Embryonic facial prominence (tissue), 1 donor: ENCODE measurements at regions not wholly inside any gene's neighbourhood (a gene's known extent, or its start where the extent isn't known, plus 50 kb on each side); places are given as distances from the start of the nearest gene placed in this dataset.

Source experiments
- DNase-seq: peaks from one replicate; pipeline ENCODE4 v3.0.0-alpha.2; 2016; ENCODE audit errors: extremely low spot score

- no peak for DNase-seq
Measured at GRCh38 chr20:52820641-52821292, 151.4 kb upstream of the TSHZ2 start.

- DNase-seq = no peak
Measured at GRCh38 chr20:52818491-52818890, 153.7 kb upstream of the TSHZ2 start.

GRCh38 chr20:52817981-52818380 lies 154.2 kb upstream of the TSHZ2 start:
- DNase-seq = no peak

GRCh38 chr20:52817511-52817910 lies 154.6 kb upstream of the TSHZ2 start:
- no peak for DNase-seq

GRCh38 chr20:52814371-52814770 lies 157.8 kb upstream of the TSHZ2 start:
- no peak for DNase-seq

- no peak for DNase-seq
Measured at GRCh38 chr20:52812231-52812847, 159.8 kb upstream of the TSHZ2 start.

GRCh38 chr20:52809003-52809402 lies 163.2 kb upstream of the TSHZ2 start:
- no peak for DNase-seq

GRCh38 chr20:52806918-52807317 lies 165.2 kb upstream of the TSHZ2 start:
- no peak for DNase-seq

- no peak for DNase-seq
Measured at GRCh38 chr20:52805843-52806242, 166.3 kb upstream of the TSHZ2 start.

GRCh38 chr20:52805296-52805571 lies 166.9 kb upstream of the TSHZ2 start:
- no peak for DNase-seq

GRCh38 chr20:52804497-52805295 lies 167.5 kb upstream of the TSHZ2 start:
- DNase-seq = no peak

GRCh38 chr20:52801628-52802006 lies 170.5 kb upstream of the TSHZ2 start:
- DNase-seq = no peak

- no peak for DNase-seq
Measured at GRCh38 chr20:52800734-52801627, 171.2 kb upstream of the TSHZ2 start.

GRCh38 chr20:52799130-52799529 lies 173.0 kb upstream of the TSHZ2 start:
- DNase-seq = no peak

GRCh38 chr20:52798124-52798523 lies 174.0 kb upstream of the TSHZ2 start:
- no peak for DNase-seq

GRCh38 chr20:52794853-52795252 lies 177.3 kb upstream of the TSHZ2 start:
- no peak for DNase-seq

- DNase-seq = no peak
Measured at GRCh38 chr20:52793339-52793963, 178.7 kb upstream of the TSHZ2 start.

- DNase-seq = no peak
Measured at GRCh38 chr20:52791091-52791490, 181.1 kb upstream of the TSHZ2 start.

GRCh38 chr20:52789716-52790115 lies 182.4 kb upstream of the TSHZ2 start:
- DNase-seq = no peak

GRCh38 chr20:52787962-52788361 lies 184.2 kb upstream of the TSHZ2 start:
- no peak for DNase-seq

- DNase-seq = no peak
Measured at GRCh38 chr20:52787216-52787615, 184.9 kb upstream of the TSHZ2 start.

- DNase-seq = no peak
Measured at GRCh38 chr20:52785679-52786078, 186.5 kb upstream of the TSHZ2 start.
